ENCODE measurements at regions not wholly inside any gene's neighbourhood (a gene's known extent, or its start where the extent isn't known, plus 50 kb on each side); places are given as distances from the start of the nearest gene placed in this dataset.
A peak's percentile ranks its signal among the peaks of the same experiment; 100 is the strongest.

- peak in 1 of 2 donors; percentile 27 for DNase-seq (ENCODE audit: low read depth in 2 of 2)
- Histone ChIP-seq H3K27ac (ENCODE audit: insufficient read depth, low read length) (no peak overlapping the region), H3K4me2 (ENCODE audit: extremely low read depth, insufficient read depth, low read length) (no peak overlapping the region)
Observed at GRCh38 chr3:78035131-78035641, 995.3 kb downstream of the ROBO2 start.

DNA sequence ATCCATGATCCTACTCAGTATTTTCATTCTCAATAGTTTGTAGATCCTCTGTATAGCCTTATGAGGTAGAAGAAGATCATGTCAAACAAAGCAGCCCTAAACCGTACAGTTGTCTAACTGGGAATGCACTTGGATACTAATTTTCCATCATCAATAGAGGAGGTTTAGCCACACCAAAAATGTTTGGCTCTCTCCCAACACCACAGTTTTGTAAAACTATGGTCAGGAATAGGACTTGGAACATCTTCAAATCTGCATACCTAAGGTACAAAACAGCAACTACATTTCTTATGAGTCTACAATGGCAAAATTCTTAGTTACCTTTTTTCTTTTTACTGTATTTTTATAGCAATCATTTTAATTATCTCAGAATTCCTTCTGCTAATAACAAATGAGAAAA lies 1001.6 kb downstream of the ROBO2 start:
- Histone ChIP-seq H3K27ac (ENCODE audit: insufficient read depth, low read length) (no peak overlapping the region), H3K4me2 (ENCODE audit: extremely low read depth, insufficient read depth, low read length) (no peak overlapping the region), H3K36me3 (ENCODE audit: control insufficient read depth, insufficient read depth, low read length) (no peaks in the 10 kb centered on the region), H3K4me3 (replicated peaks in 1 of 4; ENCODE audit: control extremely low read depth in 1 of 4, insufficient read depth in 1 of 4, low read depth in 3 of 4, low read length in 4 of 4) (no peak overlapping the region), H3K79me2 (ENCODE audit: control insufficient read depth, insufficient read depth, low read length) (no peaks in the 10 kb centered on the region), H3K4me1 (ENCODE audit: control insufficient read depth, extremely low read depth, insufficient read depth, low read length) (no peaks in the 10 kb centered on the region), H3K9ac (ENCODE audit: insufficient read depth, low read length) (no peak overlapping the region), H4K20me1 (ENCODE audit: control insufficient read depth, extremely low read depth, insufficient read depth, low read length) (no peaks in the 10 kb centered on the region), H3K9me3 (ENCODE audit: control insufficient read depth, insufficient read depth, low read depth, low read length) (no peaks in the 10 kb centered on the region), H2AFZ (ENCODE audit: low read length) (no peak overlapping the region), H3K27me3 (ENCODE audit: control insufficient read depth, insufficient read depth, low read length) (no peaks in the 10 kb centered on the region)
- DNase-seq (ENCODE audit: low read depth in 2 of 2) = peak in 1 of 2 donors; percentile 77
- TF ChIP-seq CTCF (conservative IDR thresholded peaks at IDR 0.05 in 1 of 2, IDR thresholded peaks at IDR 0.05 in 1 of 2; ENCODE audit: low read depth in 1 of 2, low read length in 2 of 2) (no peak), EZH2 (IDR thresholded peaks at IDR 0.05; ENCODE audit: low read length, missing control alignments) (no peak)

More at GRCh38 chr3:78035131-78035641, 995.3 kb downstream of the ROBO2 start:
- Histone ChIP-seq H3K9ac (ENCODE audit: insufficient read depth, low read length) (no peak overlapping the region), H3K79me2 (ENCODE audit: control insufficient read depth, insufficient read depth, low read length) (no peaks in the 10 kb centered on the region), H3K4me3 (replicated peaks in 1 of 4; ENCODE audit: control extremely low read depth in 1 of 4, insufficient read depth in 1 of 4, low read depth in 3 of 4, low read length in 4 of 4) (peak overlapping the region in 1 of 4 experiments; percentile 34), H4K20me1 (ENCODE audit: control insufficient read depth, extremely low read depth, insufficient read depth, low read length) (no peaks in the 10 kb centered on the region), H3K36me3 (ENCODE audit: control insufficient read depth, insufficient read depth, low read length) (no peaks in the 10 kb centered on the region), H3K27me3 (ENCODE audit: control insufficient read depth, insufficient read depth, low read length) (no peaks in the 10 kb centered on the region), H3K9me3 (ENCODE audit: control insufficient read depth, insufficient read depth, low read depth, low read length) (no peaks in the 10 kb centered on the region), H2AFZ (ENCODE audit: low read length) (no peak overlapping the region), H3K4me1 (ENCODE audit: control insufficient read depth, extremely low read depth, insufficient read depth, low read length) (no peaks in the 10 kb centered on the region)
- TF ChIP-seq CTCF (conservative IDR thresholded peaks at IDR 0.05 in 1 of 2, IDR thresholded peaks at IDR 0.05 in 1 of 2; ENCODE audit: low read depth in 1 of 2, low read length in 2 of 2) = no peak
- no peak for TF ChIP-seq EZH2 (IDR thresholded peaks at IDR 0.05; ENCODE audit: low read length, missing control alignments)

DNA sequence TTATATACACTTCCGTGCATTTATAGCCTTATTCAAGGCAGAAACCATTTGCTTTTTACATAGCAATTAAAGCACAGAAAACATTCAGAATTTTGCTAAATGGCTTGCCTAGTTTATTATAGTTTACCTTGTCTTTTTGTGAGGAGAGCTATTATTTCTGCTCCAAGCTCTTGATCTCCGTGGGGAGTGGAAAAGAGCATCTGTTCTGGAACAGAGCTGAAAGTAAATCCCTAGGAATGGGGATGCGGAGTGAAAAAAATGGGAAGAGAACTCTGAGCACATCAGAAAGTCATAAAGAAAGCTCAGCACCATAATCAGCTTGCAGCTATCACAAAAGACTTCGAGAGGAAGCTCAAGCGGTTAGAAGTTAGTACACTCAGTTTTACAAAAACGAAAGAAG lies 1006.7 kb downstream of the ROBO2 start:
- no peak overlapping the region for H3K4me3 ChIP-seq (replicated peaks in 1 of 4; ENCODE audit: control extremely low read depth in 1 of 4, insufficient read depth in 1 of 4, low read depth in 3 of 4, low read length in 4 of 4)
- H2AFZ ChIP-seq (ENCODE audit: low read length) = no peak overlapping the region
- no peaks in the 10 kb centered on the region for H3K36me3 ChIP-seq (ENCODE audit: control insufficient read depth, insufficient read depth, low read length)
- H3K9me3 ChIP-seq (ENCODE audit: control insufficient read depth, insufficient read depth, low read depth, low read length) = no peaks in the 10 kb centered on the region
- H4K20me1 ChIP-seq (ENCODE audit: control insufficient read depth, extremely low read depth, insufficient read depth, low read length) = no peaks in the 10 kb centered on the region
- no peaks in the 10 kb centered on the region for H3K79me2 ChIP-seq (ENCODE audit: control insufficient read depth, insufficient read depth, low read length)
- TF ChIP-seq CTCF (conservative IDR thresholded peaks at IDR 0.05 in 1 of 2, IDR thresholded peaks at IDR 0.05 in 1 of 2; ENCODE audit: low read depth in 1 of 2, low read length in 2 of 2) = no peak
- no peak for TF ChIP-seq EZH2 (IDR thresholded peaks at IDR 0.05; ENCODE audit: low read length, missing control alignments)
- no peaks in the 10 kb centered on the region for H3K27me3 ChIP-seq (ENCODE audit: control insufficient read depth, insufficient read depth, low read length)
- no peak overlapping the region for H3K4me2 ChIP-seq (ENCODE audit: extremely low read depth, insufficient read depth, low read length)
- no peak for DNase-seq (ENCODE audit: low read depth in 2 of 2)
- H3K9ac ChIP-seq (ENCODE audit: insufficient read depth, low read length) = no peak overlapping the region
- H3K27ac ChIP-seq (ENCODE audit: insufficient read depth, low read length) = no peak overlapping the region
- no peaks in the 10 kb centered on the region for H3K4me1 ChIP-seq (ENCODE audit: control insufficient read depth, extremely low read depth, insufficient read depth, low read length)

Data from fibroblast of lung (primary cell).